Left forelimb (tissue), 1 donor: ENCODE measurements at regions not wholly inside any gene's neighbourhood (a gene's known extent, or its start where the extent isn't known, plus 50 kb on each side); places are given as distances from the start of the nearest gene placed in this dataset.

ENCODE experiments used
- DNase-seq: peaks from one replicate; pipeline ENCODE4 v3.0.0-alpha.2; 2018; ENCODE audit warnings: low spot score

DNA sequence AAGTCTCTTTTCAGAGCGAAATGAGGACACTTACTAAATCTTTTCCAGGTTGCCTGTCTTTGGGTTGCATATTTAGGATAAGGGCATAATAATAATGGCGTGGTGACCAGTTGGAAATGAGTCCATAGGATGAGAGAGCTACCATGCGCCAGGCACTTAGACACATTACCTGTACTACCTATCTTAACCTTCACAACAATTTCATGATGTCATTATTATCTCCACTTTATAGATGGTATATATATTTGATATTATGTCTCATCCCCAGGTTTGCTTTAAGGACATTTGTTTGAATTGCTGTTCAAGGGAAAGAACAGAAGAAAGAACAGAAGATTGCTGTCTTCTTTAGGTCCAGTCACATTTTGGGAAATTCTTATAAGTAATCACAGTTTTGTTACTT, 182.0 kb upstream of the STARD13 start:
- no peak for DNase-seq

DNA sequence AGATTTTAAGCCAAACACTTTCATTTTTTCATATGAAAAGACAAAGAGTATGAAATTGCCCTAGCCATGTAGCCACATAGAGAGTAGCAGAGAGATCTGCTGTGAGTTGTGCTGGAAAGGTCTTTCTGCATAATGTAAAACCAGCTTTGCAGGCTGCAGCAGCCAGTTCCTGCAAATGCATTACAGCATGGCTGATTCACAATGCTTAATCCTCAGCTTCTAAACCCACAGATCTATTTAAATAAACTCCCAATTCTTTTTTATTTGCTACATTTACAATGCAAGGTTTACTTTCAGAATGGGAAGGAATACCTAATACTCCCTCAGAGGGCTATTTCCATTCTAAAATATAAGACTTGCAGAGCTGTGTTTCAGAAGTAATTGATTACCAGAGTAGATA, 185.6 kb upstream of the STARD13 start:
- no peak for DNase-seq

DNA sequence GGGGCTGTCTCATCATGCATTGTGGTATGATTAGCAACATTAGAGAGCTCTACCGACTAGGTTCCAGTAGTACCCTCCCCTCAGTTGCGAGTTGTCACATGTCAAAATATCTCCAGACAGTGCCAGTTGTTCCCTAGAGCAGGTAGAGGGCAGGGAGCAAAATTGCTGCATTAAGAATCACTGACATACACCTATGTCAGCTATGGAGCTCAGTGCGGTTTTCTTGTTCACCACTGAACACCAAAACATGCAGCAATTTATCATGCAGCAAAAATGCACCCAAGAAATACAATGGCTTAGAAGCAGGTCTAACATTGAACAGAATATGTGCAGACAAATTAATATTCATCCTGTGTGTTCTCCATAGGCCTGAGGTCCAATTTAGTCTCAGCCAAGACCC, 186.9 kb upstream of the STARD13 start:
- DNase-seq: no peak

DNA sequence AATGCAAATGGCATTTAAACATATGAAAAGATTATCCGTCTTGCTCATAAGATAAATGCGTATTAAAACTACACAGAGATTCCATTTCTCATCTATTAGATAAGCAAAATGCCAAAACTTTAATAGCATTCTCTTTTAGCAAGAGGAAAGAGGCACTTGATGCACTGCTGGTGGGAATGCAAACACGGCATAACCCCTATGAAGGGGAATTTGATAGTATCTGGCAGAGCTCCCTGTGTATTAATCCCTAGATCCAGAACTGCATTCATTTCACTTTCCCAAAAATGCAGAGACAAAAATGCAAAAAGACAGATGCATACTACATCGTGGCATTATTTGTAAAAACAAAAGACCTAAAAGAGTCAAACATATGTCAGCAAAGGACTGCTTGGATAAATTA, 193.6 kb upstream of the STARD13 start:
- no peak for DNase-seq

DNA sequence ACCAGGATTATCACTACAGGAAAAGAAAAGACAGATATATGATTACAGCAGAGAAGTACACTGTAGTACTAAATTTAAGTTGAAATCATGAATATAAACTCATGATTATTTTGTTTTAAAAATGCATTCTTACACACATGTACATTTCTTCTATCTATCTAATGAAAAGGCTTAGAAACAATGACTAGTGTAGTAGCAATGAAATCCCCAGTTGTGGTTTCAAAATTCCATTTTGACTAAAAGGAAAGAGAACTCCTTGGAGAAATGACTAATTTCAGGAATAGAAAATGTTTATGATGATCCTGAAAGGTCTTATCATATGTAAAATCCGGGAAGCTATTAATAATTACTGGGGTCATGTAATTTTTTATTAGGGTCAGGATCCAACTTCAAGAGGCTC, 195.0 kb upstream of the STARD13 start:
- no peak for DNase-seq

DNA sequence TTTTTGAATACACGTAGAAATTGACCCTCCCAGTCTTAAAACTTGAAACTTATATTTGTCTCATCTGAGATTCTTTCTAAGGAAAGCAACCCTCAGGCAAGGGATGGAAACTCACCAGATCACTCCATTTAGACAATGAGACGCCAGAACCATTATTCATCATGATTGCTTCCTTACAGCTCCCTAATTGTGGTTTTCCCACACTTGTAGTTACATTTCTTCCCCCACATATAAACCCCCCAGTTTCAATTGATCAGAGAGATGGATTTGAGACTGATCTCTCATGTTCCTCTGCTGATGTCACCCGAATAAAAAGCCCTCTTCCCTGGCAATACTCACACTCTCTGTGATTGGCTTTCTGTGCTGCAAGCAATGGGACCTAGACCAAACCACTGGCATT, 197.9 kb upstream of the STARD13 start:
- DNase-seq: no peak

DNA sequence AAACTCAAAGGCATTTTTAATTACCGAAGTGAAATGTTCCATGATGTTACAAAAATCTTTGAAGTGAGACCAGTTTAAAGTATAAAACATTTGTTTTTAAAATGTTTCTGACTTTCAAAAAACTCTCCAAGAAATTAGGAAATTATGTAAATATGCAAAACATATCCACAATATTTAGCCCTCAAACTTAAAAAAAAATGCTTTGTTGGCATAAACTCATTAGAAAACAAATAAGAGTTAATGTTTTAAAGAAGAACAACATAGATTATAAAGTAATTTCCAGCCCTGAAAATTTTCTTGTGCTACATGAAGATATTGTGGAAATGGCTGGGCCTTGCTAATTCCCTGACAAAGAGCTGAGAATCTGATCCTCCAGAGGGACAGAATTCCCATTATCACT, 199.7 kb upstream of the STARD13 start:
- no peak for DNase-seq

DNA sequence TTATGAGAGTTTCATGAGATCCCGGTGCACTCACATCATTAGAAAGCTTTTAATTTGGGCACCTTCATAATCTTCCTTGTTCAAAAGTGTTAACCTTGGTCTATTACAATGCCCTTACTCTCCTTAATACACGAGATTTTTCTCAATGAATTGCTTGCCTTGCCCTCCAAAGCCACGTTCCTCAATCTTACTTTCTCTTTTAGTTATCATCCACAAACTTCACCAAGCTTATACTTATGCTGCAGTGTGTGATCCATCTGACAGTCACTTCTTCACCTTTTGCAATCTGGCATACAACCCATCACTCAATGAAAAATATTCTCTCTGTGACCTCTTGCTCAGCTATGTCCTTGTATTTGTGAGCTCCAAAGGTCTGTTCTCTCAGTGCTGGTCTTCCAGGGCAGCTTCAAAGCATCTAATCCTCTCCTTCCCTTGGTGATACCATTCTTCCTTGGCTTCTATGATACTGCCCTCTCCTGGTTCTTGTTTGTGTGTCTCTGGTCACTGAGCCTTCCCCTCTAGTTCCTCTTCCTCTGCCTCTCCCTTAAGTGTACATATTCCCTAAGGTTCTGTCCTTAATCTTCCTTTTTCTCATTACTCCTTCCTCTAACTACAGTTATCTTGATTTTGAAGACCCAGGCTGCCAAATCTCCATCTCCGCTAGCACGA, 202.2 kb upstream of the STARD13 start:
- no peak for DNase-seq

DNA sequence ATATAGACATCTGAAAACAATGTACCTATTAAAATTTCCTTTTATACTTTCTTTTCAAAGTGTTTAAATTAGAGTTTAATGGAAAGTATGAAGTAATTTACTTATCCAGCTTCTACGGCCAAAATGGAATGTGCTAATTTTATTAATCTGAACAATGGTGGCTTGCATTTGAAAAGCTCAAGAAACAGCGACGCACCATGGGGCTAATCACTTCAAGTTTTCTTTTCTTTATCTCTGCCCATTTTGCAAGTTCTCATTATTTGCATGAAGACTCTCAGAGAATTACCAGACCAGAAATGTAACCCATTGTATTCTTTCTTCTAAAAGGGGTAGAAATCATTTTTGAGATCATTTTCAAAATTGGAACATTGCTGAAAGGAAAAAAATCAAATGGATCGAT, 204.0 kb upstream of the STARD13 start:
- no peak for DNase-seq

DNA sequence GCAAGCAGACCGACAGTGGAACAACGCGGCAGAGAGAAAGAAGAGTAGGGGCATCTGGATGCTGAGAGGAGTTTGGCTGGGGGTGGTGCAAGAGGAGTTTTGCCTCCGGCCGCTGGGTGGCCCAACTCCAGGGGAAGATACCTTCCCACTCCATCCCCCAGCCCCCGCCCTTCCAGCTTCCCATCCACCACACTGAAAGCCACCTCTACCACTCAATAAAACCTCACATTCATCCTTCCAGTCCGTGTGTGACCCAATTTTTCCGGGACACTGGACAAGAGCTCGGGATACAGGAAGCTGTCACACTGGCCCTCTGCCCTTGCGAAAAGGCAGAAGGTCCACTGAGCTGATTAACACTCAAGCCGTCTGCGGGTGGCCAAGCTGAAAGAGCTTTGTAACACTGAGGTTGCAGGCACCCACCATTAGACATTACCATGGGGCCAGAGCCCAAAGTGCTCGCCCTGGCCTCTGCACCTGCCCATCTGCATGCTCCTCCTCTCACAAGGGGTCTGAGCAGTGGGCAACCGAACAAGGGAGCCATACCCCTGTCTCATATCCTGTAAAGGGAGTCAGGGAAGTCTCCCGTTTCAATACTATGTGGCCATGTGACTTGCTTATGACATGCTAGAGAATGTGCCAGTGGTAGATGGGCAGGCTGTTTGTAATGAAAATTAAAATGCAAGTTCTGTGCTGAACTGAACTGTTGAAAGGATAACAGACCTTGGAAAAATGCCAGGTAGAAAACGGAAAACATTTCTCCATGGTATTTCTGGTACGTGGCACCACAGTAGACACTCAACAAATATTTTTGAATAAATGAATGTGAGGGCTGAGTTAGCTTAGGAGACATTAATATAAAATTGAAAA, 205.1 kb upstream of the STARD13 start:
- no peak for DNase-seq

DNA sequence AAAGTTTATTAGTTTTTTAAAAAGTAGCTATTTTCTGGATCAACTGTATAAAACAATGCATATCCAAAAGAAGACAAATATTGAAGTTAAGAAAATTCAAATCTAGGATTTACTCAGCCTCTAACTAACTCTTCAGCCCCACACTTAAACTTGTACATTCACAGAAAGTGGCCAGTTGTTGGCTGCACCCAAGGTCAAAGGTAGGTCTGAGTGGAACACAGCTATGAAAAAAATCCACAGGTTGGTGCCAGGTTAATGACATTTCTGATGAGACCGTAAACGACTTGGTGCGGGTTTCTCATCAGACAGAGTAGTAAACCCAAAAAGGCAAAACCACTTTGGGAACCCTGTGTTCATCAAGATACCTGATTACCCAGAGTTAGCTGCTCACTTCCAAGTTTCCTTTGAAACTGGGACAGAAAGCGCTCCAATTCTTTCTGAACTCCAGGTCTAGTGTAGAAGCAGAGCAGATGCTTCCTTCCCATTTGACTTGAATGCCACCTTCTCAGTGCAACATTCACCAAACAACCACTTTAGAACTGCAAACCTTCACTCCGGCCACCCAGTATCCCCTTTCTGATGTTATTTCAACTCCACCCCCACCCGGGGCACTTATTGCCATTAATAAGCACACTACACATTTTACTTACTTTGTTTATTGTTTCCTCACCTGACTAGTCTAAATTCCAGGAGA, 208.3 kb upstream of the STARD13 start:
- DNase-seq: no peak

DNA sequence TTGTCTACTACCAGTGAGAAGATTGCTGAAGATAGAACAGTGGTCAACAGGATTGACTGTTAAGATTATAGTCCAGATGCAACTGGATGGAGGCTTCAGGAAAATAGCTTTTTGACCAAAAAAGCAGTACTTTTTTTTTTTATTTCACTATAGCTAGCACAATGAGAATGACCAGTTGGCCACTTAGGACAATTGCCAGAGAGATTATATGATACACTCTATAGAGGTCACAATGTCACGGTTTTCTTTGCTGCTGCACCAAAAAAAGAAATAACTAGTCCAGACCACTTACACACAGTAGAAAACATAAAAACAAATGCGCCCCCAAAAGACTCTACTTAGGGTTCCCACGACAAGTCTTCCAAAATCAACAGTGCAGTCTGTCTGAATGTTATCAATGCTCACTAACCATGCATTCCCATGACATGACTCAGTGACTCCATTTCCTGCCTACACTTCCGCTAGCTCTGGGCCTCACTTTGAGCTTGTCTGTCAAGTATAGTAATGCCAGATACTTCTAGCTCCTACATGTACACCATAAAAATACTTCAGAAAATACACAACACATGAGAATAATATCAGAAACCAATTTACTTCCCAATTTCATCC, 209.1 kb upstream of the STARD13 start:
- no peak for DNase-seq

DNA sequence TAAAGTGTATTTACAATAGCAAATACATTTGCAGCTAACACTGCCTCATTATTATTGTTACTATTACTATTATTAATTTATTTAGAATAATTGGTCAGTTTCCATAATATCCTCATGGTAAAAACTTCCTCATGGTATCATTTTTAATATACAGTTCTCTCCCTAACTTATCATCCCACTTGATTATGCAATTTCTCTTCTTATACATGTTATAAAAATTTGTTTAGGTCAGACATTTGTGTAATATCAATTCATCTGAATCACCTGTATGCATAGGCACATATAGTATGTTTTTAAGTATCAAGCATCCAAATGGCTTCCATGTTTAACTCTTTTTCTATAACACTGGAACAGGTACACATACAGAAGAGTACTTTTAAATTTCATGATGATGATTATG, 210.8 kb upstream of the STARD13 start:
- no peak for DNase-seq

DNA sequence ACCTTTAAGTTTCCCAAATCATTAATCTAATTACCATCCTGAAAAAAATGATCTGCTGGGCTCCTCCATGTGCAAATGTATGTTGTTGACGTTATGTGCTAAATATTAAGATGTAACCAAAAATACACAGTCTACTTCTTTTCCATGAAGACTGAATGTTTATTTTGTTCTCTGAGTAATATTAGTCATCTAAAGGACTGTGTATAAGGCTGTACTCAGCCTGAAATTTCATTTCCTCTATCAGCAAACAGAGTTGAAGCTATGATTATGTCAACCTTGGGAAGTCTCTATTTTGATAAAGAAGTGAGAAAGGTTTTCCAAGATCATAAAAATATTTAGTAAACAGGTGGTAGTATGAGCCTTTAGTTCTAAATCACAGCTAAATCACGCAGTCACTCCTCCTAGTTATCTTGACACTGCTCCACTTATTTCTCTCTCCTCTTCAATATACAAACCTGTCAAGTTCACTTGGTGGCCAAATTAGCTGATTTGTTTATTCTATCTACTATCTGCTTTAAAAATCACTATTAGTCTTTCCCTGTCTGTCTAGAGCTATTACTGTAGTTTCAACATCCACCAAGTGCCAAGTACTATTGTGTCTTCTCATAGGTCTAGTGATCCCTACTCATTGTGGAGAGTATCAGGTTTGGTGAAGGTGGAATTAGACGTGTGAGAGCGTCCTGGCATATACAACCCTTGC, 211.7 kb upstream of the STARD13 start:
- no peak for DNase-seq

DNA sequence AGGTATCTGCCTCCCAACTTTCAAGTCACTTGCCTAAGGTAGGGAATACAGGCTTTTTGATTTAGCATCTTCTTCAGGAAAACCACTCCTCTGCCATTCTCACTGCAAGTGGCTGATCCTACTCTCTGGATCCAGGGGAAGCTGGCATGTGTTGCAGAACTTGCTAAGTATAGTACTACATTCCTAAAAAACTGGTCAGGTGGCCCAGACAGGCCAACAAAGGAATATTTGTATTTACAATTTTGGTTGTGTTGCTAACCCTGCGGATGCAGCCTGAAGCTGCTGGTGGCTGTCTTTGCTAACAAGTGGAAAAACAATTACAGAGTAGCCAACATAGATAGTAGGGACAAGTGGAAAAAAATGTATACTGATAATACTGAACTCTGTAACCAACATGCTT, 222.5 kb upstream of the STARD13 start:
- DNase-seq: no peak

DNA sequence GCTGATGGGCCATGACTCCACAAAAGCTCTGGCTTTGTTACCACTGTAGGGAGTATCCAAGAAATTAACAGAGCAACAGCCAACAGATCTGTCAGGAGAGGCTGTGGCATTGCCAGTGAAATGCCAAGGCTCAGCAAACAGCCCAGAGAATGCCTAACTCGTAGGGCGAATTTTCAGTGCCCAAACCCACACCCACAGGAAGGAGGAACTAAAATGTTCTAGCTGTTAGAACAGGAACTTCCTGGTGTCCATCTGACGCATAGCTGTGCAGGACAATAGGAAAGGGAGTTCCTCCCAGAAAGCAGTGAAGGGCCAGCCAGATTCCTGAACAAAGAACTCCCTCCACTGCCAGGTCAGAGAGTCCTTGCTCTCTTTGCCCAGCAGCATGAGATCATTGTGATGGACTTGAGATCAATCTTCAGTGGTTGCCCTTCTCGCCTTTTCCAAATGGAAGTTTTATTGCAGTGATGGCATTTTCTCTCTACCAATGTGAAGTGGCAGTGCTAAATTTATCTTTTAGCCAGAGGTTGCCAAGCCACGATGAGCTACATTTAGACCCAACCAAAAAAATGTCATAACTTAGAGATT, 224.2 kb upstream of the STARD13 start:
- no peak for DNase-seq

DNA sequence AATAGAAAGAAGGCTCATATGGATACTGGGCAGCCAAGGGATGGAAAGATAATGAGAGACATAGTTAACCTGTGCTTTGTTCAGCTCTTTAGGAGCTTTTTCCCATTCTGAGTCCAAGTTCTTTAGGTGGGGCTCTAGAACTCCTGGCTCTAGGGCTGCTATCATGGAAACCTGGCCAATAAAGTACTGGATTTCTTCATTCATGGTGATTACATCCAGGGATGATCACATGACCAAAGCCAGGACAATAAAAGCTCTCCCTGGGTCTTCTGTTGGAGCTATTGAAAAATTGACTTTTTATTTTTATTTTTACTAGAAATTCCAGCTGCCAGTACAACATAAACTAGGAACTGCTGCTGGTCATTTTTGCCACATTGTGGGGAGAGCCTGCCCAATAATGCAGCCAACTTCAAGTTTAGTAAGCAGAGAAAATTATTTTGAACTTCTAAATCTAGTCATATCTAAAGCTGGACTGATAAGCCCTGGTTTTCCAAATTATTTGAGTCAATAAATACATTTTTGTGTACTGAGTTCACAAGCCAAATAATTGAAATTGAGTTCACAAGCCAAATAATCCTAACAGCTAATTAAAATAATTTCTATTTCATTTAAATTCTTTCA, 224.9 kb upstream of the STARD13 start:
- DNase-seq: no peak

DNA sequence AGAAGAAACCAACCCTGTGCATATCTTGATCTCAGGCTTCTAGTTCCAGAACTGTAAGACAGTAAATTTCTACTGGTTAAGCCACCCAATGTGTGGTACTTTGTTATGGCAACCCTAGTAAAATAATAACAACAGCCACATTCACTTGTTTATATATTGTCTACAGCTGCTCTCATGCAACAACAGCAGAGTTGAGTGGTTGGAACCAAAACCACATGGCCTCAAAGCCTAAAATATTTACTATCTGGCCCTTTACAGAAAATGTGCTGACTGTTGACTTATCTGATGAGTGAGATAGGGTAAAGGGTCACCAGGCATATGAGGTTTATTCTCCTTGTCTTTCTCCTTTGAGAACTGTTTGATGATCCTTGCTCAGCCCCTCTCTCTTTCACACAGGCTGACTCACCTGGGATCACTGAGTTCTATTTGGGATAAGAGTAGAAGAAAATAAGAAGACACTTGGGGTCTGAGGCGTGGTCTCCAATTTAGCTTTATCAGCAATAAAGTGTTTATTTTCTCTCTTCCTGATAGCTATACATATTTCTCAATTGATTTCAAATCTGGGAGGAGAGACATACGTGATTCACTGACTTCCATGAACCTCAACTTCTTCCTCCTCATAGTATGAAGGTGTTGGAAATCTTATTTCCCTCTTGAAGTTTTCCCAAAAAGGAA, 227.5 kb upstream of the STARD13 start:
- no peak for DNase-seq

DNA sequence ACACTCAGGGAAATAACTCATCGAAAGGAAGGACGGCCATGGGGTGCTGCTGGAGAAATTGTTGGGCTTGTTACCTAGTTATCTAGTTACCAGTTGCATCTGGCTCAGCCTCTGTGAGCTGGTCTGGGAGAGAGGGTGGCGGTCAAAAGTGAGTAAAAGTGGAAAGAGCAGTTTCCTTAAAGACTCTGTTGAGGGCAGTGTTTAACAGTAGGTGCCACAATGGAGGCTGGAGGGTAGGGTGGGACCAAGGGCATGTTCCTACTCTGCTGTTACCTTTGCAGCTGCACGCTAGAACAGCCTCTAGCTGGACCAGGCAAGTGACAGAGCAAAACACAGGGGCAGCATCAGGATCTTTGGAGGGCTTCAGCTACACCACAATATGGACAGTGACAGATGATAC, 228.8 kb upstream of the STARD13 start:
- DNase-seq: no peak

DNA sequence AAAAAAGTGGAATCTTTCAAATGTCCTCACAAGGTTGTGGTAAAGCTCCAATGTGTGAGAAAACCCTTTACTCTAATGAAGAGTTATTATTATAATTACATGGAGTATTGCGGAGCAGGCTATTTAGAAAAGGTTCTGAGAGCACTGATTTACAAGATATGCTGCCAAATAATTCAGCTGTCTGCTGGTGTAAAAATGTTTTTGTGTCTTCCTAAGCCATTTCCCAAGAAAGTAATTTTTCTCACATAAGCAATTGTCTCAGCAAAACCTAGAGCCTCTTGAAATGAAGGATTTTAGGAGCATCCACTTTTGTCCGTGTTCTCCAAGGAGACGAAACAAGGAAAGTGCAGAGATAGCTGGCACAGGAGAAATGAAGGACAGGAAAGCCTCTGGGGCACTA, 229.6 kb upstream of the STARD13 start:
- DNase-seq: no peak

DNA sequence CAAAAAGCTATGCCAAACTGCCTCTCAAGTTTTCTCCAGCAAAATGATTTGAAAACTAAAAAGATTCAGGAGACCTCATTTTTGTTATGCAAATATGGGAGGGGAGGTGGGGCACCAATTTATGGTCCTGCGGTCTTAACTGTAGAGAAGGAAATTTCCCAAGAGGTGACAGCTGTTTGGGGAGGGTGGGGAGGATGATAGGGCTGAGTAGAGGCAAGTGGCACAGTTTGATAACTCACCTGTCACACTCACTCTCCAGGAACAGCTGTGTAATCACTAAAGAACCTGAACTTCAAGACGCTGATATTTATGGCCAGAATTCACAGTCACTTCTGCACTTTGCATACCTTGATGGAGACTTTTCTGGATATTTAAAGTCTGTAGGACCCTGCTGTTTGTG, 232.9 kb upstream of the STARD13 start:
- DNase-seq: no peak
